Adrenal gland (tissue), 5 donors: ENCODE measurements at regions not wholly inside any gene's neighbourhood (a gene's known extent, or its start where the extent isn't known, plus 50 kb on each side); places are given as distances from the start of the nearest gene placed in this dataset.

Source experiments
- POLR2A ChIP-seq, 2 donors: fragments of 450-650 bp; IDR thresholded peaks; one replicate each; pipeline ENCODE4 v1.6.1; 2017; ENCODE audit warnings: antibody characterized with exemption in 2 of 2, mild to moderate bottlenecking in 2 of 2, moderate library complexity in 1 of 2
- TF ChIP-seq, protein P1 (sequence below), 6 experiments: fragments of 450-650 bp in 4 of 6; fragments of 200-600 bp in 2 of 6; sonication (generic) in 1 of 6; IDR thresholded peaks; 1 replicate in 5 of 6; 2 replicates in 1 of 6; pipeline versions ENCODE4 v1.5.1 to v1.8.0; 2016 to 2021; ENCODE audit warnings: antibody characterized with exemption in 6 of 6, mild to moderate bottlenecking in 2 of 6, moderate library complexity in 1 of 6
- donor health status: DM: no; HTN: no; CAD: no.

DNA sequence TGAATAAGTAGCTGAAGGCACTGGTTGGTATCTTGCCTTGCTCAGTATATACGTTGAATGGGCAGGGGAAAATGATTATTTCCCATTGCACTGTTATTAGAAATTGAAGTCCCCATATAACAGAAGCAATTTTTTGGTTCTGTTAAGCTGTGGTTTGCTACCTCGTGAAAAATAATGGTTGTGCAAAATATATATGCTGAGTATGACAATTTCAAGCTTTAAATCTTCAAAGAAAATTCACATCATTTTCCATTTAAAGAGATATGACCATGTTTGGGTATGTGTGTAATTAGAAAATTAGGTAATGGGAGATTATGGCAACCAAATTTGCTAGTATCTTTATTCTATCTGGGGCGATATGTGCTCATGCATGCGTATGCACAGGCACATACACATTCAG lies 139.8 kb downstream of the DMAC1 start:
- TF ChIP-seq, protein P1, sequence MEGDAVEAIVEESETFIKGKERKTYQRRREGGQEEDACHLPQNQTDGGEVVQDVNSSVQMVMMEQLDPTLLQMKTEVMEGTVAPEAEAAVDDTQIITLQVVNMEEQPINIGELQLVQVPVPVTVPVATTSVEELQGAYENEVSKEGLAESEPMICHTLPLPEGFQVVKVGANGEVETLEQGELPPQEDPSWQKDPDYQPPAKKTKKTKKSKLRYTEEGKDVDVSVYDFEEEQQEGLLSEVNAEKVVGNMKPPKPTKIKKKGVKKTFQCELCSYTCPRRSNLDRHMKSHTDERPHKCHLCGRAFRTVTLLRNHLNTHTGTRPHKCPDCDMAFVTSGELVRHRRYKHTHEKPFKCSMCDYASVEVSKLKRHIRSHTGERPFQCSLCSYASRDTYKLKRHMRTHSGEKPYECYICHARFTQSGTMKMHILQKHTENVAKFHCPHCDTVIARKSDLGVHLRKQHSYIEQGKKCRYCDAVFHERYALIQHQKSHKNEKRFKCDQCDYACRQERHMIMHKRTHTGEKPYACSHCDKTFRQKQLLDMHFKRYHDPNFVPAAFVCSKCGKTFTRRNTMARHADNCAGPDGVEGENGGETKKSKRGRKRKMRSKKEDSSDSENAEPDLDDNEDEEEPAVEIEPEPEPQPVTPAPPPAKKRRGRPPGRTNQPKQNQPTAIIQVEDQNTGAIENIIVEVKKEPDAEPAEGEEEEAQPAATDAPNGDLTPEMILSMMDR (IDR thresholded peaks at IDR 0.05): no peak
- TF ChIP-seq POLR2A (IDR thresholded peaks at IDR 0.05): no peak
